NT2/D1 (cell line): ENCODE measurements at regions not wholly inside any gene's neighbourhood (a gene's known extent, or its start where the extent isn't known, plus 50 kb on each side); places are given as distances from the start of the nearest gene placed in this dataset.

ENCODE experiments used
- YY1 ChIP-seq: IDR thresholded peaks from 2 replicates; pipeline ENCODE4 v1.6.1; 2011; ENCODE audit not compliant: insufficient read length, insufficient read depth
- ZNF274 ChIP-seq: IDR thresholded peaks from 2 replicates; pipeline ENCODE4 v1.6.1; 2011; ENCODE audit warnings: mild to moderate bottlenecking, low read depth, low read length

DNA sequence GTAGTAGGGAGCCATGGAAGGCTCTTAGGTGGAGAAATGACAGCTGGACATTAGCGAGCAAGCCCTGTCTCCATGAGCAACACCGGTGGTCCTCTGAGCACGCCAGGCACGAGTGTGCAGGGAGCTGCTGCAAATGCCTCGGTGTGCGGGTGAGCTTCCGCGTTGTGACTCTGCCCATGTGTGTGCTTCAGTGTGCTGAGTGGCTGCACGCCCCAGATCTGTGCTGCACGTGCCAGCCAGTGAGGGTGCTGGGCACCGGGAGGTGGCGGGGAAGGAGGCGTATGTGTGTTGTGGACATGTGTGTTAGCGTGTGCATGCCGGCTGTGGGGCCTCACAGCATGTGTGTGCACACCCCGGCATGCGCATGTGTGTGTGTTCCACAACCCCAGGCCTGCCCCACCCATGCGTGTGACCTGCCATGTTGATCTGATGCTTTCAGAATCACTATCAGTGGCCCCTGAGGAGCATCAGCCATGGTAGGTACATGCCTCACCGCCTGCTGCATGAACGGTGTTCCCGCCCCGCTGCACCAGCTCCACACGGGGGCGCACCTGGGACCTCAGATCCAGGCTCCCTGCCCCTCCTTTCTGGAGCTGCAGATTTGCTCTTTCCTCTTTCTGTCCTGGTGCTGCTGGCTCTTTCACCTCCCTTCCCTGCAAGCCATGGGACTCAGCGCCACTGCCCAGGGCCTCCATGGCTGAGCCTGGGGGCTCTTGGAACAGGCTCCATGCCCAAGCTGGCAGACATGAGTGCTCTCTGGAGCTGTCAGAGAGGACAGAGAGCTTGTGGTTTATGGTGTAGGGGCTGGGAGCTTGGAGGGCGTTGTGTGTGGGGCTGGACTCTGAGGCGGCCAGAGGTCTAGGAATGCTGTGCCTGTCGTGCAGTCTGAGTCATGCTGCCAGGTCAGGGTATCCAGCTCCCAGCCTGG, 169.4 kb downstream of the TBC1D2B start:
- TF ChIP-seq ZNF274 (no peak), YY1 (no peak)
